Lower lobe of right lung (tissue), 2 donors: ENCODE measurements at regions not wholly inside any gene's neighbourhood (a gene's known extent, or its start where the extent isn't known, plus 50 kb on each side); places are given as distances from the start of the nearest gene placed in this dataset.

ENCODE experiments used
- ATAC-seq, 2 donors: fragments of 200-7000 bp; cut with Tn5 transposase; one replicate each; pipeline ENCODE4 v1.9.1; 2020 to 2022; ENCODE audit warnings: mild to moderate bottlenecking in 2 of 2, moderate library complexity in 2 of 2
- DNase-seq: peaks from one replicate; pipeline ENCODE4 v3.0.0-alpha.2; 2020
- H3K27ac ChIP-seq: fragments of 200-600 bp; one replicate; pipeline ENCODE4 v1.8.0; 2022
- H3K27me3 ChIP-seq: fragments of 200-600 bp; one replicate; pipeline ENCODE4 v1.8.0; 2022; ENCODE audit warnings: low read depth
- H3K36me3 ChIP-seq: fragments of 200-600 bp; one replicate; pipeline ENCODE4 v1.8.0; 2022; ENCODE audit warnings: mild to moderate bottlenecking
- H3K4me1 ChIP-seq: fragments of 200-600 bp; one replicate; pipeline ENCODE4 v1.8.0; 2022
- H3K4me3 ChIP-seq: fragments of 200-600 bp; one replicate; pipeline ENCODE4 v1.8.0; 2022; ENCODE audit warnings: mild to moderate bottlenecking
- H3K9me3 ChIP-seq: fragments of 200-600 bp; one replicate; pipeline ENCODE4 v1.8.0; 2022
- intact Hi-C: fragments of 100-400 bp; cut with DNase I; formaldehyde crosslinking; loops from one replicate; pipeline ENCODE4 v1.11.0; 2022
- TF ChIP-seq, protein P1 (sequence below): fragments of 200-600 bp; IDR thresholded peaks from one replicate; pipeline ENCODE4 v1.8.0; 2022; ENCODE audit warnings: antibody characterized with exemption, mild to moderate bottlenecking
- donor health status: DM: no; HTN: yes; CAD: no; lungs with severe emphysema.

GRCh38 chr6:88535306-88535705 is 369.2 kb upstream of the CNR1 start:
- no peaks in the 10 kb centered on the region for H3K36me3 ChIP-seq
- TF ChIP-seq, protein P1, sequence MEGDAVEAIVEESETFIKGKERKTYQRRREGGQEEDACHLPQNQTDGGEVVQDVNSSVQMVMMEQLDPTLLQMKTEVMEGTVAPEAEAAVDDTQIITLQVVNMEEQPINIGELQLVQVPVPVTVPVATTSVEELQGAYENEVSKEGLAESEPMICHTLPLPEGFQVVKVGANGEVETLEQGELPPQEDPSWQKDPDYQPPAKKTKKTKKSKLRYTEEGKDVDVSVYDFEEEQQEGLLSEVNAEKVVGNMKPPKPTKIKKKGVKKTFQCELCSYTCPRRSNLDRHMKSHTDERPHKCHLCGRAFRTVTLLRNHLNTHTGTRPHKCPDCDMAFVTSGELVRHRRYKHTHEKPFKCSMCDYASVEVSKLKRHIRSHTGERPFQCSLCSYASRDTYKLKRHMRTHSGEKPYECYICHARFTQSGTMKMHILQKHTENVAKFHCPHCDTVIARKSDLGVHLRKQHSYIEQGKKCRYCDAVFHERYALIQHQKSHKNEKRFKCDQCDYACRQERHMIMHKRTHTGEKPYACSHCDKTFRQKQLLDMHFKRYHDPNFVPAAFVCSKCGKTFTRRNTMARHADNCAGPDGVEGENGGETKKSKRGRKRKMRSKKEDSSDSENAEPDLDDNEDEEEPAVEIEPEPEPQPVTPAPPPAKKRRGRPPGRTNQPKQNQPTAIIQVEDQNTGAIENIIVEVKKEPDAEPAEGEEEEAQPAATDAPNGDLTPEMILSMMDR, result no peak
- DNase-seq, result no peak
- no peak overlapping the region for H3K4me3 ChIP-seq
- H3K4me1 ChIP-seq, result no peaks in the 10 kb centered on the region
- no peaks in the 10 kb centered on the region for H3K9me3 ChIP-seq
- no peak overlapping the region for H3K27ac ChIP-seq
- peak in 1 of 2 donors; percentile 32 for ATAC-seq
- no peaks in the 10 kb centered on the region for H3K27me3 ChIP-seq
- intact Hi-C loops, result no loop called here

DNA sequence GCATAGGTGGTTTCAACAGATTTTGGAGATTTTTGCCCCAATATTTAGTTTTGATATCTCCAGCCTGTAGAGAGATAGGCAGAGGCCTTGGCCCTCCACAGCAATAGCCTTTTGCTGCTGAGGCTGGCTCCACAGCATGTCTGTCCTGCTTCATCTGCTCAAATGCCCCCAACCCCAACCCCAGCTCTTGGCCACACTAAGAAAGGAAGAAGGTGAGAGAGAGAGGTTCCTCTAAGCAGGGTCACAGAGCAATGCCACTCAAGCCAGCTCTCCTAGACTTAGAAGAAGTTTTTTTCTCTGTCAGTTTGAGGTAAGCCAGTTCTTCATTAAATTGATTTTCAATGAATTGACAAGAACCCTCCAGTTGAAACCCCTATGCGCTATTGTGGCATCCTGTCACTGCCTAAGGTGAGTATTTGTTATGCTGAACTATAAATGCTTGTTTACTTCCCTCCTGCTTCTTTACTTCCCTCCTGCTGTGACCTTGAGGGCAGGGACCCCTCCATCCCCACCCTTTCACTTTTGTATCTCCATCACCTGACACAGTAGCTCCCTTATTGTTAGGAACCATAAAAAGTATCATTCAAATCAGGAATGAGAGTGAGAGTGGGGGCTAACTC is 366.2 kb upstream of the CNR1 start:
- Histone ChIP-seq H3K36me3 (no peaks in the 10 kb centered on the region), H3K4me1 (no peaks in the 10 kb centered on the region), H3K4me3 (no peak overlapping the region), H3K27me3 (no peaks in the 10 kb centered on the region), H3K9me3 (no peaks in the 10 kb centered on the region), H3K27ac (no peak overlapping the region)
- no peak for DNase-seq
- TF ChIP-seq, protein P1, result no peak
- ATAC-seq, result no peak
- intact Hi-C loops, result no loop called here

DNA sequence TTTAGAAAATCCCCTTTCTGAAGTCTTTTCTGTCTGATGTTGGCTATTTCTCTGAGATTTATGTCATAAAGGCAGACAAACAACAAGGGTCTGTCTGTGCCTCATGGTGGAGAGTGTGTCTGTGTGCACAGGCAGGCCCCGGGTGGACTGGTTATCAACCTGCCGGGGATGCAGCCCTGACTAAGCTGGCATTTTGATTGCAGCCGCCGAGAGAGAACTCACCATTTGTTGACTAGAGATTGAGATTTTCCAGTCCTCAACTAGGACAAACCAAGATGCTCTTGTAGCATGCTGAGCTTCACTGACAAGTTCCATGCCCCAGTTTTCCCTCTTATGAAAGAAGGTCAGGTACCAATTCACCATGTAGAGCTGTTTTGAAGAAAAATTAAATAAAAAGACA is 363.6 kb upstream of the CNR1 start:
- ATAC-seq (no peak), DNase-seq (no peak)
- no peak overlapping the region for H3K4me3 ChIP-seq
- TF ChIP-seq, protein P1, result no peak
- H3K4me1 ChIP-seq, result no peaks in the 10 kb centered on the region
- intact Hi-C loops, result no loop called here
- H3K27me3 ChIP-seq, result no peaks in the 10 kb centered on the region
- H3K9me3 ChIP-seq, result no peaks in the 10 kb centered on the region
- no peaks in the 10 kb centered on the region for H3K36me3 ChIP-seq
- no peak overlapping the region for H3K27ac ChIP-seq

GRCh38 chr6:88520445-88520844 is 354.3 kb upstream of the CNR1 start:
- H3K27me3 ChIP-seq, result no peaks in the 10 kb centered on the region
- ATAC-seq (no peak), DNase-seq (no peak)
- H3K27ac ChIP-seq, result no peak overlapping the region
- H3K36me3 ChIP-seq, result no peaks in the 10 kb centered on the region
- TF ChIP-seq, protein P1, result no peak
- H3K4me3 ChIP-seq, result no peak overlapping the region
- intact Hi-C loops, result no loop called here
- no peaks in the 10 kb centered on the region for H3K4me1 ChIP-seq
- no peaks in the 10 kb centered on the region for H3K9me3 ChIP-seq

- Histone ChIP-seq H3K4me1 (no peaks in the 10 kb centered on the region), H3K36me3 (no peaks in the 10 kb centered on the region), H3K4me3 (no peak overlapping the region), H3K27ac (no peak overlapping the region), H3K9me3 (no peaks in the 10 kb centered on the region), H3K27me3 (no peaks in the 10 kb centered on the region)
- intact Hi-C loops, result no loop called here
- no peak for DNase-seq
- TF ChIP-seq, protein P1, result no peak
- ATAC-seq, result no peak
Observed at GRCh38 chr6:88520017-88520338, 353.8 kb upstream of the CNR1 start.
